HS-27A (cell line): ENCODE measurements at regions not wholly inside any gene's neighbourhood (a gene's known extent, or its start where the extent isn't known, plus 50 kb on each side); places are given as distances from the start of the nearest gene placed in this dataset.

Source experiments
- DNase-seq: peaks from one replicate; pipeline ENCODE4 v3.0.0-alpha.2; 2012; ENCODE audit warnings: low read depth, missing footprints

DNA sequence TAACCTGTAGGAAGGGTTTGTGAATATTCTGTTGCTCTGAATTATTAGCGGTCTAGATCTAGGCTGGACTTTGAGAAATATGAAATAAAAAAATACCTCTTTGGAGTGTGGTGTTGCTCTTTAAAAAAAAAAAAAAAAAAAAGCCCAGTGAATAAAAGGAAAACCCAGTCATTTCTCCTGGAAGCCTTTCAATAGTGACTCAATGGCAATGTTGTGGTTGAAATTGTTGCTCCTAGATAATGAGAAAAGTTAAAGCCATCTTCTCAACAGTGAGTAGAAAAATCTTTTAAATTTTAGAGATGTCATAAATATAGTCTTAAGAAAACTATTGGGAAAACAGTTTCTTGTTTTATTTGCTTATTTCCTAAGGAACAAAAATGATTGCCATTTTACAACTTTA lies 135.3 kb downstream of the RFC3 start:
- no peak for DNase-seq

DNA sequence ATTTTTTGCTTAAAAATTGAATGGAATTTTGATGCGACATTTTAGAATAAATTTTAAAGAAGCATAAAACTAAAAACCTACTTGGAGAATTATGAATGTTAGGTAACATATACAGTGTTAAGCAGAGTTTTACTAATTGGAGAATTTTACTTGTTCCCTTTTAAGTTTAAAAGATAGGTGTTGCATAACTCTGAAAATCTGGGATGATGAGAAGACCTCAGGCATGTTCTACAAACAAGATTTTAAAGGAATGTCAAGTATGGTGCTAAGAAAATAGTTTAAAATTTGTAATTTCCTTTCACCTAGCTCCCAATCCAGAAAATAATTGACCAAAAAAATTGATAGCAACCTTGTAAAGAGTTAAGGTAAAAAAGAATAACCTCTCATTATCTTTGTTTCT lies 135.8 kb downstream of the RFC3 start:
- no peak for DNase-seq

DNA sequence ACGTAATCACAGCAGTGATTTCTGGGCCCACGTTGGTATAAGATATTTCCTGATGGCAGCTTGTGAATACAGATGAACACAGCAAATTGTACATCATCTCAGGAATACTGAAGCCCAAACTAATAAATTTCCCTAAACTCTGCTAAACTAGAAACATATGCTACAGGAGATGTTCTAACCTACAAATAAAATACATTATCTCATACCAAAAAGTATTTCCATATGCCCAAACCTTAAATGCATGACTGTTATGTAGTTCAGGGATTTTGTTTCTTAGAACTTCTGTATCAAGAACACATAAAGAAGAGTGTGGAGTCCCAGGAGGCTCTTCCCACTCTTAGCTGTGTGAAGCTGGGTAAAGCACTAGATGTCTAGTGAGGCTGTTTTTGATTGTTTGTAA lies 138.4 kb downstream of the RFC3 start:
- no peak for DNase-seq

DNA sequence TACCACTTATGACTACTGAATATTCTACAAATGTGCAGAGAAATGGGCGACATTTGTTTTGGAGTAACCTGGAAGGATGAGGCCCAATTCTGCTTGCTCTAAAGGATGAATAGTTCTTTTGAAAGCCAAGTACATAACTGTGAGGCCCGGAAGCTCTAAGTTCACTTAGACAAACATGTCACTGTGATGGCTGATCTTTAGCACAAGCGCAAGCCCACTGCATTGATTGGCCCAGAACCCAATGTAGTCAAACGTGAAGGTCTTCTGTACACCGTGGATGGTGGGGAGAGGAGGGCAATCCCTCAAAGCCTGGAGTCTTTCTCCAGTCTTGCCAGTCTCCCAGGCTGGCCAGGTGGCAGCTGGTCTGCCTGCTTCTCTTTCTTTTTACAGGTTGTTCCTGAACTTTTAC lies 139.6 kb downstream of the RFC3 start:
- no peak for DNase-seq

DNA sequence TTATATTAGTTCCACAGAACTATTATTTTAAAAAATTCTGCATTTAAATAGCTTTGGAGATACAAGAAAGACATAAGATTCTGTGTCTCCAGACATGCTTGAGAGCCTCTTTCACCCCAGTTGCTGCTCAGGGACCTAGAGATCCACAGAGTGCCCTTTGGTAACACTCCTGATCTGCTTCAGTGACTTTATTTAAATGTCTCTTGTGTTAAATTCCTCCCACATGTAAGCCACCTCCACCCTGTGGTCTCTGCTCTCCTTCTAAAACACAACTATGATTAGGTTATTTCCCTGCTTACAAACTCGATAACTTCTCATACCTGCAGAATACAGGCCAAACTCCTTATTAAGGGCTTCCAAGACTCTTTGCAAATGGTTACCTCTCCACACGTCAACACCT lies 141.0 kb downstream of the RFC3 start:
- no peak for DNase-seq

DNA sequence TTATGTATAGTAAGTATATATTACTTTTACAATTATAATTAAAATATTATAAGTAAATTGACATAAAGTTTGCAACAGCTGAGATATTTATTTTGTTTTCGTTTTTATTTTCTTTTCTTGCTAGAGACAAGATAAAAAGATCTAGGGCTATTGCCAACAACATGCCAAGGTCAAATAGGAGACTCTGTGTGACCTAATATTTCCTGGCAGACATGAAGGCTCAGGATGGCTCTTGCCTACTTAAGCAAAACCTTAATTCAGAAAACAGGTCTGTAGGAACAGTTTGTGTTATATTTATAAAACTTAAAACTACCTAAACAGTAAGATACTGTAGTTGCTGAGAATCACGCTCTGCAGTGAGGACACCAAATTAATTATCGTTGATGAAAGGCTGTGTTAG lies 145.2 kb downstream of the RFC3 start:
- DNase-seq = no peak

DNA sequence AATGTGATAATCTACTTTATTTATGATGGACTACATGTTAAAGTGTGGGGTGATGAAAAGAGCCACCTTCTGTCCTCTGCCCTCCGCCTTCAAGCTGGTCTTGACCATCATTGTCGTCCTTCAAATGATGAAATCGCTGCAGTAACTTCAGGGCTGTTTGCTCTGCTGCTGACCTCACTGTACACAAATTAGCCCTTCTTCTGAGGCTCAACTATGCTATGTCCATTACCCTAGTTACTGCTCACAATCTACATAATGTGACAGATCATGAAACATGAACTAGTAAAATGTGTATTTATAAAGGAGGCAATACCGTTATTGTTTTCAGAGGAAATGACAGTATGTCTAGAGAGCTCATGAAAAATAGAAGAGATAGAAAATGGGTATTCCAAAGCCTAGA lies 145.9 kb downstream of the RFC3 start:
- no peak for DNase-seq

DNA sequence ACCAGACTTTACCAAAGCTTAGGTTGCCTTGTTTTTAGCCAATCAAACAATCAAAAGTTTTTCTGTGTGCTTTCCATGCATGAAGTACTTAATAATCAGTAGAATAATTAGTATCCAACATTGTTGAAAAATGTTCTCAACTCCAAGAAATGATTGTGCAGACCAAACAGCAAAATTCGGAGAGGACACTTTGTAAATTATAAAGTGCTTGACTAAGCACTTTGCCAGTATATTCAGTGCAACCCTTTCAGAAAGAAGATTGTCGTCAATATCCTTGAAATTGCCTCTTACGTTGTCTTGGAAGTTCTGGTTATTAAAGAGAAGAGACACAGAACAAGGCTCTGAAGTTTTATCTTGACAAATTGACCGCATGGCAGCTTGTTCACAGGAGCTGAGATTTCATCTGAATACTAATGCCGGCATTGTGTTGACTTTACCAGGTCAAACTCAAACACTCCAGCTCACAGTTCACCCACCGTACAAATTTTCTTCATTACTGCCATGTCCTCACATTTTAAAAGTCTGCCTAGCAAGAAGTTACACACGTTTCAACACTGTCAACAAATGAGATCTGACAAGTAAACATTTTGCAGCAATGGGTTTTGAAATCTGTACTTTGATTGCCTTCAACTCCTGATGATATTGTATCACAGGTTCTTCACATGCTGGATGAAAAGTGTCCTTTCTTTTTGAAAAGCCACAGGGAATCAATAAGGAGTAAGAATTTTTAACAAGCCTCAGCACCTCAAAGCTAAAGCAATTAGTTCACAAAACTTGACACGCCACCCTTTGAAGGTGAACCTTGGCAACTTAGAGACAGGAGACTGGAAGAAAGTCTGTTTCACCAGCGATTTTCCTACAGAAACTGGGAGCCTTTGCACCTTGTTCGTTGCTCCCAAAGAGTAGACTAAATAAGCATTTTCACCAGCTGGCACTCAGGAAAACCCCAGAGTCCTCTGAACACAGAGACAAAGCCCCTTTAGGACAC lies 150.9 kb downstream of the RFC3 start:
- no peak for DNase-seq

DNA sequence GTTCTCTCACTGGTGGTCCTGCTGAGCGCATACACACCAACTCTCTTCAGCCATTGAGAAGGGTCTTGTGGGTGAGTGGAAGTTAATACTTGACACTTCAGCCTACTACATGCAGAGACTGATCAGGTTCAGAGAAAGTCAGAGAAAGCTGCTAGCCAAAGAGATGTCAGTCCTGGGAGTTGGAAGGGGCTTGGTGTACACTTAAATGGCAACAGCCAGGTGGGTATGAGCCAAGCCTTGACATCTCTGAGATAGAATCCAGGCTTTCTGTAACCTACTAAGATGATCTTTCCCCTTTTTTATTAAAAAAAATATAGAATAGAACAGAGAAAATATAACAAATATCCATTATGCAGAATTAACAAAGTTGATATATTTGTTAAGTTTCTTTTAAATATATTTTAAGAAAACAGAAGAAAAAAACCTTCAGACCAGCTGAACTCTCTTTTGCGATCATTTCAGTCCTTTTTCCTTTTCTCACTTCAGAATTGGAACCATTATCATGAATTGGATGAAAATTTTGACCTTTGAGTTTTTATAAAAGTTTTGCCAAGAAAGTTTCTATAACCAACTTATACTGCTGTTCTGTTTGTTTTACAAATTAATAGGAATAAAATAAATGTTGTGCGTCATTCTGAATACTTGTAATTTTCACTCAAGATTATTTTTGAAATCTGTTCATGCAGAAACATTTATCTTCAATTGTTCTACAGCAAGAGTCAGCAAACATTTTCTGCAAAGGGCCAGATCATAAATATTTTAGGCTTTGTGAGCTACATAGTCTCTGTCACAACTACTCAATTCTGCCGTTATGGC lies 153.0 kb downstream of the RFC3 start:
- DNase-seq = no peak

DNA sequence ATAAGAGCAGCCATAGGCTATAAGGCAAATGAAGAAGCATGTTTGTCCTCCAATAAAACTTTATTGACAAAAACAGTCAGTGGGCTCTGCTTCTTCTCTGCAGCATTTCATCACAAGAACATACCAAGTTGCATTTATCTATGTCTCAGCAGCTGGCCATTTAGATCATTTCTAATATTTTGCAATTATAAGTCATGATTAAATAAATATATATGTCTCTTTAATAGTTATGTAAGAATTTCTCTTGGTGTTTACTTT lies 153.5 kb downstream of the RFC3 start:
- no peak for DNase-seq

DNA sequence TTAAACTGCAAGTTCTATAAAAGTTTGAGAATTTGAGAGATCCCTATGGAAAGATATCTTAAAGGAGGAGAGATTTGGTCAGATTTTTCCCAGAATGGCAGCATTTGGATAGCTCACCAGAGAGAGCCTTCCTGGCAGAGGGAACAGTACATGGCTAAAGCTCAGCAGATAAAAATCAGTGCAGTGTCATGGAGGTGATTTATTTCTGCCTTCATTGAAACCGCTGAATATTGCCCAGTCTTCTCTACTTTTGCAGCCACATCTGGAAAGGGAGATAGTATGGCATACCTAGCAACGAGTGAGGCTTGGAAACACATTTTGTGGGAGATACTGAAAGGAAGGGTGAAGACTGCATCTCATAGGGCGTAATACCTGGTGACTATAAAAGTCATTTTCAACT lies 155.2 kb downstream of the RFC3 start:
- DNase-seq = no peak

DNA sequence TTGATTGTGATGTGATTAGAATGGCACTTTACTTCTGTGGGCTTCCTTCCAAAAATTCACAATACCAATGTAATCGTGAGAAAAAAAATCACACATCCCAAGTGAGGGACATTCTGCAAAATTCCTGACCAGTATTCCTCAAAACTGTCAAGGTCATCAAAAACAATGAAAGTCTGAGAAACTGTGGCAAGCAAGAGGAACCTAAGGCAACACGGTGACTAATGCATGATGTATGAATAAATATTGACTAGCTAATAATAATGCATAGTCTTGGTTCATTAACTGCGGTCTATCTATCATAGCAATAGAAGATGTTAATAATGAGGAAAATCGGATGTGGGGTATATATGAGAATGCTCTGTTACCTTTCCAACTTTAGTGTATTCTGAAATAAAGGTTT lies 159.0 kb downstream of the RFC3 start:
- DNase-seq = no peak

DNA sequence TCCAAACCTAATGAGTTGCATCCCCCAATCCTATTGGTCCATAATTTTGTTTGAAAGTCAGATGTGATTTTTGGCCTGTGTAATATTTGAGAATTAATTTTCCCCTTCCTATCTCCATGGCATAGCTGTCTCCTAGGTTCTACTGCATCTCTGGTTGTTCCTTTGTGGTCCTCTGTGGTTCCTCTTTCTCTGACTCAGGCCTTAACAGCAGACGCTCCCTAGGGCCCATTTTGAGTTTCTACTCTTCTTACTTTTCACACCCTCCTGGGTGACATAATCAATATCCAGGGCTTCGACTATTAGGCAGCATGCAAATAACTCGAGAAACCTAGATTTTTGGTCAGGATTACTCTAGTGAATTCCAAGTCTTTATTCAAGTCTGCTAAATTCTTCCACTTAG lies 160.7 kb downstream of the RFC3 start:
- no peak for DNase-seq

DNA sequence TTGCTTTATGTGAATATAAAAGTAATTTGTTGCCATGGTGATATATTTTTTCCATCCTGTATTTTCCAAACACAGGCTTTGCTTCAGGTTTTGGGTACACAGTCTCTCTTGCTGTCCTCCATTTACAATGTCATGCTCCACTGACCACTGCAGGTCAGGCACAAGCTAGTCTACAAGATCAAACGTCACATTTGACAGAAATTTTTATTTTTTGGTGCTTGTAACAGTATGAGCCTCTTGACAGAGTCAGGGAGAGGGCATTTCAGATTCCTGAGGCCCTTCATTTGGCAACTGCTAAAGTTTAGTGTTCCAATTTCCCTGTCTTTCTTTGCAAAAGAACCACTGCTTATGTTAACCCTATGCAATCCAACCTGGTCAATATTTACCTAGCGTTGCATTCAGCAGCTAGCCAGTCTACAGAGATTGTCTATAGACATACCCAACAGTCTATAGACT lies 175.0 kb downstream of the RFC3 start:
- DNase-seq = no peak

DNA sequence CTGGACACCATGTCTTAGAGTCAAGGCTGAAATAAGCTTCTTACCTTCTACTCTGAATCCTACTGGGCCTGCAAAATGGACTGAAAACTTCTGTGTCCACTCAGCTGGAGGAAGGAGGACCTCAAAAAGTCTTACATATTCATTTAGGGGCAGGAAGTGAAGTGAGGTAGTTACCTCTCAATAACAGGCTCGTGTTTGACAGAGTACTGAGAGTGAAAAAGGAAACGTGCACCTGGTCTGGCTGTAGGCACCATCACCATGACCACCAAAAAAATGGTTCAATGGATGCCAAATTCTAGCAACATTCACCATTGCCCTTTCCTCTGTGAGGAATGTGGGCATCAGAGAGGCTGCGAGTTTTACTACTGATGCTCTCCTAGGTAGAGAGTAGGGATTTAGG lies 176.2 kb downstream of the RFC3 start:
- DNase-seq = no peak

DNA sequence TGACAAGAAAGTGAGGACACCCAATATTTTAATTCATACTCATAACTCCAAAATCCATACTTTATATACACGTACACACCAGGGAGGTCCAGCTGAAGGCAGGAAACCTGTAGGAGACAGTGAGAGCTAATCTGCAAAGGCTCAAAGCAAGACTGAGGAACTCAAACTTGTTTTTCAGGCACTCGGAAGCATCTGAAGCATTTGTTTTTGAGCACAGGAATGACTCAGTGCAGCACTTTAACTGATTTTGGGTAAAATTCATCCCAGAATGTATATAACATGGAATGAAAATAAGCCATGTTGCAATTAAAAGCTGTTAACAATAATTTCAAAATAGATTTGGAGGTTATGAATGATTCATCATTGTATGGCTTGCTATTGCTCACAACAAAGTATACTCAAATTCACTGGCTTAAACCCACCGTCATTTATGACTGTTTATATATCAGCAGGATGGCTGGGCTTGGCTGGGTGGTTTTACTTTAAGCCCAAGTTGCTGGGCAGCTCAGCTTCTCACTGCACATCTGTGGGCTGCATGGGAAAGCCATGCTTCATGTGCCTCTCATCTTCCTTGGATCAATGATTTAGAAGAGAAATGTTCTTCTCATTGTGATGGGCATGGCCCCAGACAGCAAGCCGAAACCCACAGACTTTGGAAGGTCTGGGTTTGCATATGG lies 177.0 kb downstream of the RFC3 start:
- no peak for DNase-seq

DNA sequence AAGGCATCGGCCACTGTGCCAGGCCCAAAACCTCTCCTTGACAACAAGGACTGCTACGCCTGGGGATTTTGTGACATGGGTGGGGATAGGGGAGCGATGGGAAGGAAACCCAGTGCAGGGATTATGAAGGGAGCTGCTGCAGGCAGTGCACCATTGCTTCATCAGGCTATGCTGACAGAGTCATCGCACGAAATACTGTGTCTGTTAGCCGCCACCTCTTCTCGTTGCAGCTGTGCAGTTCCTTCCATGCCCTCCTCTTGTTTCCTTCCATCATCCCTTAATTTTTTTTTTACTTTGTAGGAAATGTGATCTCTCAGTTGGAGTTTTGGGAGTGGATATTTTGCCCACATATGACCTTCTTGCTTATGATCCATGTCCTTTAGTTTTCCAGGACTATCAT lies 178.7 kb downstream of the RFC3 start:
- no peak for DNase-seq

DNA sequence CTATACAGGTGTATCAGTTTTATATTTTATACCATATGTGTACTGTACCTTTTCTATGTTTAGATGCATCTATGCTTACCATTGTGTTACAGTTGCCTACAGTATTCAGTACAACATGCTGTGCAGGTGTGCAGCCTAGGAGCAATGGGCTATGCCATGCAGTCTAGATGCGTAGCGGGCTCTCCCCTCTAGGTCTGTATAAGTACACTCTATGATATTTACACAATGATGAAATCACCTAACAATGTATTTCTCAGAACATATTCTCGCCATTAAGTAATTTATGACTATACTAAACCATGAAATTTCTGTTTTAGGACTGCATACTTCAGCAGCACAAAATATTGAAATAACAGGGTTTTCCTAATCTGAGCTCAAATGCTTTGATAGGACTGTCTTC lies 179.6 kb downstream of the RFC3 start:
- no peak for DNase-seq

DNA sequence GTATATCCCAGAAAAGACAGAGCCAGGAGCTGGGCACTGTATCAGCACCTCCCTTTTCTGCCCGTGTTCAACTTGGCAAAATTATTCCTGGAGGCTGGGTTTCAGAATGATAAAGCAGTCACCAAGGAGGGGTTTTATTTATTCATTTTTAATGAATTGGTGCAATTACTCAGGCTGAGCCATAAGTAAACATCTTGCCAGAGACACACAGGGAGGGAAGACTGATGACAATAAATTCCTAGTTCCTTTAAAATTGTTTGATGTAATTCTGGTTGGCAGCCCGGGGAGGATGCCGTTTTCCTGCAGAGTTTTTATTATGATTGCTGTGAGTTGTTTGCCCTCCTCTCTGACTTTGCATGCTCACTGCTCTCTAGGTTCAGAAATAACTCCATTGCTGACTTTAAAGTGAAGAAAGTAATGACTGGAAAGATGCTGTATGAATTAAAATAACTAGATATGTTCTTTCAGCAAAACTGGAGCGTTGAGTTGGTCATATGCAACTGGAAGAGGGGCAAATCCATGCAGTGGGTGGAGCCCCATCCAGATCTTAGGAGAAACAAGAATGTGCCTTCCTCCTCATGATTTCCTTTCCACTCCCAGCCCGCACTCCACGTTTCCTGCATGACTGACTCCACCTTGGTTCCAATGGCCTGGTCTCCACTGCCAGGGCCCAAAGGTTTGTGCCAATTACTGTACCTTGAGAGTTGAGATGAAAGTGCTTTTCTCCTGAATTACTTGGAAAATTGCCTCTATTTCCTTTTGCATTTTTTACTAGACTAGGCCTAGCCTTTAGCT lies 182.1 kb downstream of the RFC3 start:
- DNase-seq = no peak

DNA sequence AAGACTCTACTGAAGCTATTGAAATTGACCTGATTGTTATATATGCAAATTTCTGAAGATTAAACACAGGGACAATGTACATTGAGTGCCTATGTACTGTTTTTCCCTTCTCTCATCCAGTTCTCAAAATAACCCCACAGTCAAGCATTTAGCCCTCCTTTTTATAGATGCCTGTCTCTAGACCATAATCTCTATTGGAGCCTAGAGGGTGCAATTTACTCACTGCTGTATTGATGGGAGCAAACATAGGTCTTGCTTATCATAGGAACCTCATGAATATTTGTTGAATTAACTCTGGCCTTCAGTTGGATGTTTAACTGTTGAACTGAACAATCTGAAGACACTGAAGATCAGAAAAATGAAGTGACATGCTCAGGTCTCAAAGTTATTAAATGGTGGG lies 183.0 kb downstream of the RFC3 start:
- DNase-seq = no peak

DNA sequence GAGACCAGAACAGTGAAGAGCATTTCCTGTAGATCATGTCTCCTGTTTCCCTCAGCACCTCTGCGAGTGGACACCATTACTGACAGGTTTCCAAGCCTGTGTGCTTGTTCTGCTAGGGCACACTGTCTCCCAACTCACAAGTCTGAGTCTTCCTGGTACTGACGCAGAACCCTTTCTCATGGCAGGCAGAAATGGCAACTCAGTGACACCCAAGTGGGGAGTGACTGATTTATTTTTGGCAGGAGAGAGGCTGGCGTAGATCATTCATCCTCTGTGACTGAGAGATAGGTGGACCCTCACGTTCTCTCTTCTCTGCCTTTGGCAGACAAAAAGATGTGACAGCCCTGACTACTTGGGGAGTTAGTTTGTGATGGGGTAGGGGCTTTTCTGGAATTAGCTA lies 183.4 kb downstream of the RFC3 start:
- DNase-seq = no peak

DNA sequence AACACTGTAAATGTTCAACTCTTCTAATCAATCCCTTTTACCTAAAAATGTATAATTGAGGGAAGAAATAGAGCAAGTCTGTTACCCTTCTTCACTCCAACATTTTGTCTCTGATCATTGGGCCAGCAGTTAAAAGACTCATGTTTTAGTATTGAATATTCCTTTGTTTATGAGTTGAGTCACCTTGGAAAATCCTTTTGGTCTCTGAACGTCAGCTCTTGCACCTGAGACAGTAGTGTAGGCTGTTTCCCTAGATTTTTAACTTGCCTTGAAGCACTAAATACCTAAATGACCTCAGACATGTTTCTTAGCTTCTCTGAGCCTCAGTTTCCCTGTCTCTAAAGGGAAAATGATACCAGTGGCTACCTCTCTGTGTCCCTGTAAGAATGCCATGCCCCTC lies 184.2 kb downstream of the RFC3 start:
- no peak for DNase-seq
